ENCODE measurements at regions not wholly inside any gene's neighbourhood (a gene's known extent, or its start where the extent isn't known, plus 50 kb on each side); places are given as distances from the start of the nearest gene placed in this dataset.

DNA sequence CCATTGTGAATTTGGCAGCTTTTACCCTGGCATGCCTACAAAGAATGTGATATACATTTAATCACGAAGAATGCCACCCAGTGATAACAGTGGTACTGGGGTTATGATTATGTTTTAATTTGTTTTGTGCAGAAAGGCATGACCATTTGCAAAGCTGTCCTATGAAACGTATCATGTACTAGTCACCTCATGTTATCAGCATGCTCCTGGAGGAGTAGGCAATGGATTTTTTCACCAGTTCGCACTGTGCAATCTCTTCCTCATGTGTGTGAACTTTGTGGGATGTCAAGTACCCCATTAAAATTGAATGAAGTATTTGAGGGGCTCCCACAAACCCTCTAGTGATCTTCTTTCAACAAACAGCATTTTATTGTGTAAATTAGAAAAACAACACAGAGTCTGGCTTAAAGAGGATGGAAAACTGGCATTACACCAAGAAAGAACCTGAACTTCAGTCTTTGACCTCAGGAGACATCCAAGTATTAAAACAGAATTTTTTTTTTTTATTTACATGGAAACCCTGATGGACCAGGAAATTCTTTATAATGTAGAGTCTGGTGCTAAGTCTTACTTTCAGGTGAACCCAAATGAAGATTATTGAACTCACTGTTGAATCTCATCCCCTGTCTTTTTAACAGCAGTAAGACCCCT is 200.6 kb upstream of the PGRMC2 start:
- DNase-seq (ENCODE audit: low read depth in 2 of 2) = no peak

DNA sequence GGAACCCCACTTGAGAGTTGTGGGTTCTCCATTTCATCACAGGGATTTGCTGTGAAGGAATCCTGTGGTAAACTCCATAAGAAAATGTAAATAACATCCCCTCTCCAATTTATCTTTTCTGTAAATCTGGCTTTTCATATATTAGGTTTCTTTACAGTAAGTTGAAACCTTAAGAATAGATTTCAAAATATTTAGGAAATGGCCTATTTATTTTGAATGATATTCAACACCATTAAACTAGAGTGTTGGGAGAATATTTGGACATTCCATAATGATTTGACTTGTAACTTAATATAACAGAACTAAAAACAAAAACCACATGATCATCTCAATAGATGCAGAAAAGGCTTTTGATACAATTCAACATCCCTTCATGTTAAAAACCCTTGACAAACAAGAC is 197.3 kb upstream of the PGRMC2 start:
- no peak for DNase-seq (ENCODE audit: low read depth in 2 of 2)

DNA sequence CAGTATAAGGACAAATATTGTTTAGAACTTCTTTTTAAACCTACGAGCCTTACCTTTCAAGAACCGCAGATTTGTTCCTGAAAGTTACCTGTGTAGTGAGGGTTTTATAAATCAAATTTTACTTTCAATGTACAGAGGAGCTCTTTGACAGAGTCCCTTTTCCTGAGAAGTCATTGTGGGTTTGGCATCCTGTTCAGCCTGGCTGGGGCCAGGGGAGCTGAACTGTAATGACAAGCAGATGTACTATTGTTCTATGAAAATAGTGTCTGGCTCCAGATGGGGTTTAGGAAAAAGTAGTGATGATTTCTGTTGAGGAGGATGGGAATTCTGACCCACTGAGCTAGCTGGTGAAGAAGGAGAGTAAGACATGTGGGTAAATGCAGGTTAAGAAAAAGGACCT is 196.2 kb upstream of the PGRMC2 start:
- no peak for DNase-seq (ENCODE audit: low read depth in 2 of 2)

DNA sequence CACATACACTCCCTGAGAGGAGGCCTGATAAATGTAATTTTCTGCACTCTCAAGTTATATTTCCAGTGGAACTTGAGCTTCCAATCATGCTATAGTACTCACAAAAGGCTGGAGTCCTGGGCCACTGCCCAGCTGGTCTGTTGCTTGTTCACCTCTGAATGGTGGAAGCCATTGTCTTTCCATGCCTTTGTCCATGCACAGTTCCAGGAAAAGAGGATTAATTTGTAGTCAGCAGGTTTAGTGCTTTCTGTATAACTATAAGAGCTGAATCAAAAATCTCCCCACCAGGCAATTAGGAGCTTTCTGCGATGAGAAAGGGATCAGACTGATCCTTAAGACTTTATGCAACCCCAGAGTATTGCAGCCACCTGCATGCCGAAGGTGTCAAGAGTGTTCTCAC is 195.4 kb upstream of the PGRMC2 start:
- DNase-seq (ENCODE audit: low read depth in 2 of 2) = no peak

DNA sequence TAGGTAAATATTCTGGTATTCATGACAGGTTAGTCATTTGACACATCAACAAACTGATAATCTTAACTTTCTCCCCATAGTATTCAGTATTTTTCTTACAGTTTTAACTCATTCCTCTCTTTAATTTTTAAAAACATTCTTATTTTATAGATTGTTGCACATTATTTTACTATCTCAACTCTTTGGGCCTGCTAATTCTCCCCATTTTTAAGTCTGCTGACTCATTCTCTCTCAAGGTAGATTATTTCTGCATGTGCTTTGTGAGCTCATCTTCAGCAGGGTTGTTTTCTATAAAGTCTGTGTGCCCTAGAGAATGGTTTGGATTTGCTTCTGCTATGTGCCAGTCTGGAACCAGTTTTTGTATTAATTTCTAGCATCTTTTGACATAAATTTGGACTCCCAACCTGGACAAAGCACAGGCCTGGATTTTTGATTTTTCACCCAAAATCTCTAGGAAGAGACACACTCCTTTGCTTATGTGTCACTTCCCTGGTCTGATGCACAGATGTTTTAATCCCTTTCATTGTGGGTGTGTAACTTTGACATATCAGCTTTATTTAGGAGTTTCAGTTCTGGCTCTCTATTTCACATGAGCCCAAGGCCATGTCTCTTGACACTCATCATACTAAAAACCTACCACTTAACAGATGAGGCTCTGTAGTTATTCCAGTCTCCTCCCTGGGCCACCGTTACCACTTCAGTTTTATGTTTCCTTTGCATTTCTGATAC is 194.3 kb upstream of the PGRMC2 start:
- DNase-seq (ENCODE audit: low read depth in 2 of 2) = no peak

DNA sequence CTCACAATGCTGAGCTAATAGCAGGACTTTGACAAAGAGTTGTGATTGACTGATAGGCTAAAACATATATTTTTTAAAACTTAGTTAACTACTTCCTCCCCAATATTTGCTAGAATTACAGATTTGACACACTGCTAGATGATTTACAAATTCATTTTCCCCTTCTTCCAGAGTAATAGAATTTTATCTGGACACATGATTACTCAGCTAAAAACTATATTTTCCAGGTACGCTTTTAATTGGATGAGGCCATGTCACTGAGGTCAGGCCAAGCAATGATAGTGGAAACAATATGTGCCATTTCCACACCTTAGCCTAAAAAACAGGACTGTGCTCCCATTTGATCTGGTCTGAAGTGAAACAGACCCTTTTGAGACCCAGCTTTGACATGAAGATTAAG is 193.3 kb upstream of the PGRMC2 start:
- DNase-seq (ENCODE audit: low read depth in 2 of 2) = no peak

DNA sequence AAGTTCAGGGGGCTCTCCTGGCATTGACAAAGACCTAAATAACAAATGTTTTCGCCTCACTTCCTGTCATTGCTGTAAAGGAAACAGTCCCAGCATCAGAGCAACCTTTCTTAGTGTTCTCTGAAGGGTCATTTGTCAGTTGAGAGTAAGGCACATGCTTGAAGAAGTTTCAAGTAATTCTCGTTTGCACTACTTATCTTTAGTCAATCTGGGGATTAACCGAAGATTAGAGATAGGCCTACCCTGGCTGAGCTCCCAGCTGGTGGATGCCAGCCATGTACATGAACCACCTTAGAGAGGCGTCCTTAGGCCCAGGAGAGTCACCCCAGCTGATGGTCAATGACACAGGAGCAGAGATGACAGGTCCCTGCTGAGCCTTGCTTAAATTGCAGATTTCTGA is 189.9 kb upstream of the PGRMC2 start:
- no peak for DNase-seq (ENCODE audit: low read depth in 2 of 2)

DNA sequence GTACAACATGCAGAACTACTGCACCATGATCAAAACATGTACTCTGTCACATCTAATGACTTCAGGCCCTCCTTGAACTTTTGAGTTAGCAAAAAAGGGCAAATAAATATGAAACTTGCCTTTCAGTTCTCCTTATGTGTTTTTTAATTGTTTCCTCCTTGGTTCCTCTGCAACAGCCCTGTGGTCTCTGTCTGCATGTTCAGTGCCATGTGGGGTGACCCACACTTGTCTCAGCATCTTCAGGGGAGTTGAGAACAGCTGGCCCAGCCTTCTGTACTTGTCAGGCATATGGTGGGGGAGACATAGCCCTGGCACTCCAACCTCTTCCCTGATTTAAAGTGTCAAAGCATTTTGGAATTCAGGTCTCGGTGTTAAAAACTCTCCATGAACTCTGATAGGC is 188.0 kb upstream of the PGRMC2 start:
- no peak for DNase-seq (ENCODE audit: low read depth in 2 of 2)

DNA sequence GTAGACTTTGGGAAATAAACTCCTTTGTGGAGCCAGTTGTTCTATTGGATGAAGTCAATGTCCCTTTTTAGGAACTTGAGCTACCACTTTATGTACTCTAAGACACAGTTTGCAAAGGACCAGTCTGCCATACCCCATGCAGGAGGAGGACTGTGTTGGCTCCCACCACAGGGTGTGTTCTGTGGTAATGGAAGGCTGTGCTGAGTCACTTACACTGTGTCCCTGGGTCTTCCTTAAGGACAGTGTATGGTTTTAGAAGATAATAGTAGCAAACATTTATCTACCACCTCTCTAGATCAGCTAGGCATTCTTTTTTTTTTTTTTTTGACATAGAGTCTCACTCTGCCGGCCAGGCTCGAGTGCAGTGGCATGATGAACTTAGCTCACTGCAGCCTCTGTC is 184.0 kb upstream of the PGRMC2 start:
- DNase-seq (ENCODE audit: low read depth in 2 of 2) = no peak

DNA sequence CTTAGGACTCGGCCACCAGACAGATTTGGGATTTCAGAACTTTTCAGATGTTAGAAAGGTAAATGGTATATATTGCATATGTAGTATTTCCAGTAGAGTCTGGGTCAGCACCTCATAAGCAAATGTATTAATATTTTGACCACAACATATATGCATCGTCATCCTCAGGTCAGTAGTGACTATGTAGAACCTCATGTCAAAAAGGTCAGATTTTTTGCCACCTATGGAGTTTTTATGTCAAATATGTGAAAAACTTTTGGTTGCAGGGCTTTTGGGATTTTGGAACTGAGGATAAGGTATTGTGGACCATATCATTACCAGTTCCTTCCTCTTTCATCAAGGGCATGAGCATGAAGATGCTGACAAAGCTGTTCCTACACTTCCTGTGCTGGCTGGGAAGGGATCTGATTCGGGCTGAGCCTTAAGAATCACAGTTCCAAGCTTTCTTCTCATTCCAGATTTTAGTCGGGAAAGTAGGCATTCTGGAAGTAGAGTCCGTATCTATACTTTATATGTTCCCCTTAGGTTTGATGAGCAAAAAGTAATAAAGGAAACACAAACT is 183.0 kb upstream of the PGRMC2 start:
- no peak for DNase-seq (ENCODE audit: low read depth in 2 of 2)

DNA sequence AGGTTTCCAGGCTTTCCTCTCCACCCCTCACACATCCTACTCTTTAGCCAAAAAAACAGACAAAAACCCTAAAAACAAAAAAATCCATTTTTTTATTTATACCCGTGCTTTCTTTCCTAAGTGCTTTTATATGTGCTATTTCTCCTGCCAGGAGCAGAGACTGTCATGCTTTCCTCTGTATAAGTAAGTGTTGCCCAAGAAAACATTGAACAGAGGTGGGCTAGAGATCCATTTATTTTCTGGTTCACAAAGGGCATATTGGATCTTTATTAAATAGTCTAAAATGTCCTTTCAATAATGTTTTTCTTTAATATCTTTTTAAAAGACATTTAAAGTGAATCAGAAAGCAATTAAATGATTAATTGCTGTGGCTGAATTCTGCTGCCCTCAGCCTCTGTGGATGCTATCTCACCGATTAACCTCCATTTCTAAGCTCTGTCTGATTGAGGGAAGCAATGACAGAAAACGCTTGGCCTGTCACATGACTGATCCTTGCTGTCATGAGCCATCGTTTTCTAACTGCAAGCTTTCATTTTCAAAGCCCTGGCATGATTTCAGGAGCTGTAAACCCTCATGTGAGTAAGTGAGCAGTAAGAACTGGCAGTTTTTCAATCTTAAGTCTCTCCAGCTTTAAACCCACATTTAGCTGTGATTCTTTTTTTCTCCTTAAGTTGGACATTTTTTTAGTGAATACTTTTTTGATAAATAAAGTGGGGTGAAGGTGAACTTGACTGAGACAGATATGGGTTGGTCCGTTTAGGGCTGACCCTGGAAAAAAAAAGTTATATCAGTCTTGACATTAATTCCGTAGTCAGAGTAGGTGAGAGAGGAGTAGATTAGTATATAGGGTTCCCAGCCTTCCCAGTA is 180.7 kb upstream of the PGRMC2 start:
- no peak for DNase-seq (ENCODE audit: low read depth in 2 of 2)

DNA sequence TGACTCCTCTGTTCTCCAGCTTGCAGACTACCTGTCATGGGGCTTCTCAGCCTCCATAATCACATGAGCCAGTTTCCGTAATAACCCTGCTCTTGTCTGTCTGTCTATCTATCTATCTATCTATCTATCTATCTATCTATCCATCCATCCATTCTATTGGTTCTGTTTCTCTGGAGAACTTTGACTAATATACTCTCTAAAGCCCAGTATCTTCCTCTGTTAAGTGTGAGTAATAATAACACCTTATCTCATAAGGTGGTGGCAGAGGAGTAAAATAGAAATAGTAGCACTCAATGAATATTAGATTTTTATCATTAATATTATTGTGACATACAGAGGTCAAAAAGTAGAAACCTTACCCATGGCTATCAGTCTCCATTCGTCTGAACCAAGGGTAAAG is 177.9 kb upstream of the PGRMC2 start:
- DNase-seq (ENCODE audit: low read depth in 2 of 2) = no peak

DNA sequence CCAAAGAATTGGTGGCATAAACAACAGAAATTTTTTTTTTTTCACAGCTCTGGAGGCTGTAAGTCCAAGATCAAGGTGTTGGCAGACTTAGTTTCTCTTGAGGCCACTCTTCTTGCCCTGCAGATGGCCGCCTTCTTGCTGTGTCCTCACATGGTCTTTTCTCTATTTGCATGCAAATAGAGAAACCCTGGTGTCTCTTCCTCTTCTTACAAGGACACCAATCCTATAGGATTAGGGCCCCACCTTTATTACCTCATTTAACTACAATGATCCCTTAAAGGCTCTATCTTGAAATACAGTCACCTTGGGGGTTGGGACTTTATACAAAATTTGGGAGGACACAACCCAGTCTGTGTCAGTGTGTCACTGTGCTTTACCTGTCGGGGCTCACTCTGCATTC is 175.4 kb upstream of the PGRMC2 start:
- DNase-seq (ENCODE audit: low read depth in 2 of 2) = no peak

DNA sequence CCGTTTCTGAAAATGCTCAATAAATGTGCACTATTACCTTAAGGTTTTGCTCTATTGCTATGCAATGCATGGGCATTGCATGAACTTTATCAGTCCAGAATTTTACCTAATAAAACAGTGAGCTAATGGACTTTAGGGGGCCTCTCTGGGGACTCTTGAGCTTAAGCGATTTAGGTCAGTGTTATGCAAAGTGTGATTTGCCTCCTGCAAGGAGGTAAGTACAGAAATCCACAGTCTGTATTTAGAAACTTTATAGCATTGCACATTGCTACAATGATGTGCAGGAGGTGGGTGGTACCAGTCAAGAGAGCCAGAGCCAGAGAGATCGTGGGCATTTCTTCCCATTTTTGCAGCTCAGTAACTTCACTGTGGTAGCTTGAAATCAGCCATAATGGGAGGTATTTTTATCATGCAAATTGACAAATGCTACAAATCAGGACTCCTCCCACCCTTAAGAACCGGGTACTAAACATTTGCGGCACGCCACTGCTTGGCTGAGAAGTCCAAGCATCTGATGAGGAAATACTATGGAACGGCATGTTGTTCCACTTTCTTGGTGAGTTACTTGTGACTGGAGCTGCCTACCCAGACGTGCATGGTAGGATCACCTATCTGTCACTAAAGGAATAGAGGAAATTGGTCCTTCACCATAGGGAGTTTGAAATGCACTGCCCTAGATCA is 174.6 kb upstream of the PGRMC2 start:
- DNase-seq (ENCODE audit: low read depth in 2 of 2) = no peak

DNA sequence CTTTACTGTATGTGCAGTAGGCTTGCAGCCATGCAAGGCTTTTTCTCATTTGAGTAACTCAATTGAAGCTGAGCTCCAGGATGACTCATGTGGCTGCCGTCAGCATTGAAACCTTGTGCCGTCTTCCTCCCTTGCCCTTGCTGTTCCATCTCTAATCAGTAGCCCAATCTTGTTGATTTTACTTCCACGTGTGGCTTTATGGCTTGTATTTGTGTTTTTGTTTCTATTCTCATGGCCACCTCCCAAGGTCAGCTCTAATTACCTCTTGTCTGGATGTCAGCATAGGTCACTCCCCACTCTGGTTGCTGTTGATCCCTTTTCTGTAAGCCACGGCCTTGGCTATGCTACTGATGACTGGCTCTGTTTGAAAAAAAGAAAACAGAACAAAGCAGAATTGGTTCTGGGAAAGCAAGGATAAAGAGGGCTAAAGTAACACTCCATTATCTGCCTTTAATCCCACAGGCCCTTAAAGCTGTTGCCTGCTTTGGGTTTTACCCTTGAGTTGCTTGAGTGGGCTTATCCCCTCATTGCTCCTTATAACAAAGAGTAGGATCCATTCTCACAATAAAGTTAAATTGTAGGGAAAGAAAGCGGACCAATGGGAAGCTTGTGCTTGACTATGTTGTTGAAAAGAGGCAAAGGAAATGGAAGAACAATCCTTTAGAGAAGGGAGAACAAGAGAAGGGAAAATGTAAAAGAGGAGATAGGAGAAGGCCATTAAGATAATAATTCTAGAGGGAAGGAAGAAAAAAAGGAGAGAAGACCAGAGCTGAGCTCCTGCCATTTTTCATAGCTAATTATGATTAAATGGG is 173.9 kb upstream of the PGRMC2 start:
- no peak for DNase-seq (ENCODE audit: low read depth in 2 of 2)

DNA sequence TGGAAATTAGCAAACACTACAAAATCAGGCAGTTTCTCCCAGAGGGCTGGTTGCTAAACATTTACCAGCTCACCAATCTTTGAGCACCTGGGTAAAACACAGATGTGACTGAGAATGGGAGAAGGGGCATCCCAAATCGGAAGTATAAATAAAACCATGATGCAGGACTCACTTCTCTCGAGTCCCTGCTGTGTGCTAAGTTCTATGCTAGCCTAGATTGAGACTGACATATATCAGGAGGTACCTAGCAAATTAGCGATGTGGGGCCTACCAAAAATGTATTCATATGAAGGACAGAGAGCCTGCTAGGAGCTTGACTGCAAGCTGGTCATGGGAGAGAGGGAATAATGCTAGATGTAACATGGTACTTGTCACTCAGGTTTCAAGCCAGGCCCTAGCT is 171.9 kb upstream of the PGRMC2 start:
- no peak for DNase-seq (ENCODE audit: low read depth in 2 of 2)

DNA sequence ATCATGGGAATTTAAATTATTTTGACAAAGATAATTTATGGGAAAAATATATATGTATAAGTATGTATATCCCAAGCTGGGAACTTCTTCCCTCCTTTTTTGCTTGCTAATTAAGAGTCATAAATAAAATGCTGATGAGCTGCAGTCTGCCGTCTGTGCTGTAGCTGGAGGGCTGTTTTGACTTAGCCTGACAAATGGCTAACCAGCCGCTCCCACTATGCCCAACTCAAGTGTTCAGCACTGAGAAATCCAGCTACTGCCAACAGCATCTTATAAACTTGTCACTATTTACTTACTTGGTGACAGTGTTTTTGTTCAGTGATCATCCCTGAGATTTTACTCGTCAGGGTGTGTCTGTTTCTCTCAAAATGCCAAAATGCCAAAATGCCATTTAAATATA is 171.2 kb upstream of the PGRMC2 start:
- DNase-seq (ENCODE audit: low read depth in 2 of 2) = no peak

DNA sequence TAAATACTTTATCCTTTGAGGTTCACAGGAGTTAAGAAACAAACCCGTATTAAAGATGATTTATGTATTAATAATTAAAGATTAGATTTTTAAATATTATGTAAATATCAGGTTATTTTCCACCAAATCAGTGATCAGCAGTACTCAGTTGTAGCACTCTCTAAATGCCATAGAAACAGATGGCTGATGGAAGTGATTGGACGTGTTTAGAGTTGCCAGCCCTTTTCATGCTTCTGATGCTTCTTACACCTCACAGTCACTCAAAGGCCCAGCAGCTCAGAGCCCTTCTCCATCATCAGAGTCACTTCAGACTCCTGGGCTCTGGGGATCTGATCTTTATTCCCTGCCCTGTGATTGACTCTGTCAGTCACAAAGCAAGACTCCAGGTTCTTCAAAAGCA is 170.1 kb upstream of the PGRMC2 start:
- DNase-seq (ENCODE audit: low read depth in 2 of 2) = no peak

DNA sequence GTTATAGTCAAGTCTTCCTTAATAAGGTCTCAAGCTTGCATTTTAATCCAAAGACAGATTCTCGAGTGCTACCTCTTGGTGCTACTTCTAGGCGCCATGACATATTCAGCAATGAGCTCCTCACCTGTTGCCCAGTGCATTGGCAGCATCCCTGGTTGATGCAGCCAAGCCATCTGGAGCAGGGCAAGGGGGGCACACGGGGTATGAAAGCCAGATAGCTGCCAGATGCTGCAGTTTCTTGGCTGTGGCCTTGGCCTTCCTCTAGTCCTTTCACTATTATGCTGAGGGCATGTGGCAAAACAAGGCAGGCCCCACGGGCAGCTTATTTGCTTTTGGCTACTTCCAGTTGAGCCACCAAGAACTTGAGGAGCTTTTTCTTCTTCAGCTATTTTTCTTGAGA is 168.6 kb upstream of the PGRMC2 start:
- no peak for DNase-seq (ENCODE audit: low read depth in 2 of 2)

DNA sequence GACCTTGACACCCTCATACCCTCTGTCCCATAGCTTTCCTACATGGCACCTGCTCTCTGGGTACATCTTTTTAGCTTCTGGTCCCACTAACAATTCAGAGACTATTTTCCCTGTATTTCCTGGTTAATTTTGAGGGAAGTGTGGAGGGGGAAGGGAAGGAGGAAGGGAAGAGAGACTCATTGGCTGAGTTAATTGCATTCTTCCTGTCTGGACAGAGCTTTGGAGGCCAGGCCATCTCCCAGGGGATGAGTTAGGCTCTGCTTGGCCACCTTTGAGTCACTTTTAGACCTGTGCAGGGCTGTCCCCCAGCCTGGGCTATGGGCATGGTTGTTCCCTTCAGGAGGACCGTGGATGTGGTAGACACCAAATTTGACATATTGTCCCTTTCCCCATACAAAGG is 167.9 kb upstream of the PGRMC2 start:
- DNase-seq (ENCODE audit: low read depth in 2 of 2) = no peak

DNA sequence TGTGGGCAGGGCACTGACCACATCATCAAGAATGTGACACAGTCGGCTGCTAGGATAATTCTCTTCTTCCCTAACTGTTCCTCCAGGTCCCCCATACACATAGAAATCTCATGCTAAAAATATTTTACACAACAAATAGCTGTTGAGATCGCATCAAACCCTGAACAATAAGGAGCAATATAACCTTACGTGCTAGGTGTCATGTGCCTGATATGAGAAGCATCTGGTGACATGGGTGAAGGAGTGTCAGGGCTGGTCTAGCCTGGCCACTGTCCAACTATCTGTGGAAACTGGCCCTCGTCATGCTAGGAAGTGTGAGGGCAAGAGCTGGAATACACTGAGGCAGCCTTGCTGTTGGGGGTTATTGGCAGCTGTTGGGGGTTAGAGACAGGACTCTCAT is 167.3 kb upstream of the PGRMC2 start:
- DNase-seq (ENCODE audit: low read depth in 2 of 2) = no peak
